ENCODE measurements at regions not wholly inside any gene's neighbourhood (a gene's known extent, or its start where the extent isn't known, plus 50 kb on each side); places are given as distances from the start of the nearest gene placed in this dataset.

- H3K4me3 ChIP-seq: no peak overlapping the region
- FAIRE-seq: no peak
- ATAC-seq: no peak
- no peaks in the 10 kb centered on the region for H3K4me1 ChIP-seq
- no peak for TF ChIP-seq CTCF (IDR thresholded peaks at IDR 0.05)
- no peaks in the 10 kb centered on the region for H3K27me3 ChIP-seq
- H3K27ac ChIP-seq: no peak overlapping the region
- H3K36me3 ChIP-seq: no peaks in the 10 kb centered on the region
- no peak for DNase-seq
- intact Hi-C loops (cut with DNase I): no loop called here
- no peaks in the 10 kb centered on the region for H3K9me3 ChIP-seq
Observed at GRCh38 chr5:26666371-26666770, 372.0 kb downstream of the CDH9 start.

GRCh38 chr5:26663500-26663899 lies 374.9 kb downstream of the CDH9 start:
- FAIRE-seq: peak; percentile 49
- no peak for ATAC-seq
- Histone ChIP-seq H3K4me1 (no peaks in the 10 kb centered on the region), H3K4me3 (no peak overlapping the region), H3K27ac (no peak overlapping the region), H3K9me3 (no peaks in the 10 kb centered on the region), H3K36me3 (no peaks in the 10 kb centered on the region), H3K27me3 (no peaks in the 10 kb centered on the region)
- DNase-seq: no peak
- no peak for TF ChIP-seq CTCF (IDR thresholded peaks at IDR 0.05)
- WGBS, 2 donors: 72 to 79% methylated on average over 1 of the region's 1 CpG
- intact Hi-C loops (cut with DNase I): no loop called here

DNA sequence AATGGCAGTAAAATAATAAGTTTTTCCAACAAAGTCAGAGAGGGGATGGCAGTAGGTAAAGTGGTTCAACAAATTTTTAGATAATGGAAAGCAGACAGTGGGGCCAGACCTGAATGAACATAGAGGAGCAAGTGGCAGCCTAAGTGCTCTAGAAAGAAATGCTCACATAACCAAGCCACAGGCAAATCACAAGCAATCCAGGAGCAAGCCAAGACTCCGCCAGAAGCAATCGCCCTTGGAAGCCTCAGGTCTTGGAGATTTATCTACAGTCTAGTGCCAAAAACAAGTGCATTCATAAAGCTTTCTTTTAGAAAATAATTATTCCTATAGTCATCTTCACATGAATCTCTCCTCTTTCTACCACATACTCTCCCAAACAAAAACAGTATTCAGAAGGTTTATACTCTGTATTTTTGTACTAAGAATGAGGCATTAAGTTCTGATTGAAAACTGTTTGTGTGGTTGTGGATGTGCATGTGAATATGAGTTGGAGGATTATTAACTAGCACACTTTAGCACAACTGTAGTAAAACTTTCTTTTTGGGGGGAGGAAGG lies 375.5 kb downstream of the CDH9 start:
- no peak for ATAC-seq
- intact Hi-C loops (cut with DNase I): no loop called here
- H3K27ac ChIP-seq: no peak overlapping the region
- H3K4me3 ChIP-seq: no peak overlapping the region
- WGBS, 2 donors: 50 to 80% methylated on average over 2 of the region's 2 CpGs
- no peaks in the 10 kb centered on the region for H3K27me3 ChIP-seq
- no peak for TF ChIP-seq CTCF (IDR thresholded peaks at IDR 0.05)
- FAIRE-seq: no peak
- H3K36me3 ChIP-seq: no peaks in the 10 kb centered on the region
- H3K4me1 ChIP-seq: no peaks in the 10 kb centered on the region
- DNase-seq: no peak
- H3K9me3 ChIP-seq: no peaks in the 10 kb centered on the region

GRCh38 chr5:26660116-26660515 lies 378.3 kb downstream of the CDH9 start:
- ATAC-seq: no peak

More at GRCh38 chr5:26660116-26660515, 378.3 kb downstream of the CDH9 start:
- peak in 1 of 6 donors; percentile 42 for DNase-seq
- intact Hi-C loops (cut with DNase I): no loop called here
- Histone ChIP-seq H3K27me3 (no peaks in the 10 kb centered on the region), H3K9me3 (no peaks in the 10 kb centered on the region), H3K27ac (no peak overlapping the region), H3K4me3 (no peak overlapping the region), H3K4me1 (no peaks in the 10 kb centered on the region), H3K36me3 (no peaks in the 10 kb centered on the region)
- 71 to 78% methylated on average over 12 of the region's 12 CpGs for WGBS, 2 donors
- TF ChIP-seq CTCF (IDR thresholded peaks at IDR 0.05): no peak
- FAIRE-seq: no peak

Measured in pancreas (tissue), 10 donors.